Activated CD8-positive, alpha-beta memory T cell treated with anti-CD3 and anti-CD28 coated beads, Interleukin-2, amount 50 U/mL, for 4 hours (primary cell): ENCODE measurements at regions not wholly inside any gene's neighbourhood (a gene's known extent, or its start where the extent isn't known, plus 50 kb on each side); places are given as distances from the start of the nearest gene placed in this dataset.

Source experiments
- DNase-seq: peaks from one replicate; pipeline ENCODE4 v3.0.0-alpha.2; 2020

DNA sequence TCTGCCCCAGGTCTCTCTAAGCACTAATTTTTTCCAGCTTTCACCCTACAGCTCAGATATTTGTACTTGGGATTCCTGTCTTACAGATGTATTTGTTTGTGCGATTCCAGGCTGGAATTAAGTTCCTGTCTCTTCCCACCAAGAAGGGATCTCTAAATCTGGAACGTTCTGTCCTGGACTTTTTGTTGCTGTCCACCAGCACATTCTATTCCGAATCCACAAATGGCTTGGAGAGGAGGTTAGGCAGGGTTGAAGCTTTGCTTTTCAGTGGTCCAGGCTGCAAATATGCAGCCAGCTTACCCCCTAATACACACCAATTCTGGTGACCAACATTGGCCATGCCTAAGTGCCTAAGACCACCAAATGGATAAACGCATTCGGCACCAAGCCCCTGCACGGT, 315.0 kb downstream of the TNS1 start:
- DNase-seq = no peak

DNA sequence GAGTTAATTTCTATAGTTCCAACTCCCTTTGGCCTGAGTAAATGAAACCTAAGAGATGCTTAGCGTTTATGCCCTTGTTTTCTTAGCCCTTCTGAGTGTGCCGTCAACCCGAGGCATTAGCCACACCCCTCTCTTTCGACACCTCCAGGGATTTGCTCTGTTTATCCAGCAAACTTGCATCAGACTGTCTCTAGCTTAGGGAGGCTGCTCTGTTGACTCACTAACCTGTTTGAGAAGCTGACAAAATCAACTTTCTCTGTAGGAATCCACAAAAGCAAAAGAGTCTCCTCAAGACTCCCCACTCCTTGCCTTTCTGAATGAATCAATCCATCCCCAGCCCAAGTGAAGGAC, 317.6 kb downstream of the TNS1 start:
- DNase-seq = no peak

DNA sequence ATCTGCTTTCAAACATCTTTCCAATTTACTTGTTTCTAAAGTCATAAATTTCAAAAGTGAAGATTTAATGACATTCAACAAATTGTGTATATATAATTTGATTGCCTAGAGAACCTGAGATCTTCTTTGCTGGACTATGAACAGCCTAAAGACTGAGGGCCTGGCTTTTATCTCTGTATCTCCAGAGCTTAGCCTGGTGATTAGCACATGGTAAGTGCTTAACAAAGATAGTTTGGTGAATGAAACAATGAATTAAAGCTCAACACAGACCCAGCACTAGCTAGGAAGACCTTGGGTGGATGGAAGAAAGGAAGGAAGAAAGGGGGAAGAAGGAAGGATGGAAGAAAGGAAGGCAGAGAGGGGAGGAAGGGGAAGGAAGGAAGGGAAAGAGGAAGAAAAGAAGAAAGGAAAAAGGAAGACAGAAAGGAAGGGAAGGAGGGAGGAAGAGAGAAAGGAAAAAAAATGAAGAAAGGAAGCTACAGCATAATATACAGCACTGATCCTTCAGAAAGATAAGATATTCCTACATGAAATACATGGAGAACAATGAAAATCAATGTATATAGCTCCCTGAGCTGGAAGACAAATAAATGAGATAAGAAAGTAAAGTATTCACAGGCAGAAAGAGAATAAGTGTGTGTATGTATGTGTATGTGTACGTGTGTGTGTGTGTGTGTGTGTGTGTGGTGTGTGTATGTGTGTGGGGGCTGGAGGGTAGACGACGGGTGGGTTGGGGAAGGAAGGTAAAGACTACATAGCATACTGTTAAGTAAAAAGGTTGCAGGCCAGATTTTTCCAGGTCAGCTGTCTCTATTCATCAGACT, 318.2 kb downstream of the TNS1 start:
- no peak for DNase-seq

DNA sequence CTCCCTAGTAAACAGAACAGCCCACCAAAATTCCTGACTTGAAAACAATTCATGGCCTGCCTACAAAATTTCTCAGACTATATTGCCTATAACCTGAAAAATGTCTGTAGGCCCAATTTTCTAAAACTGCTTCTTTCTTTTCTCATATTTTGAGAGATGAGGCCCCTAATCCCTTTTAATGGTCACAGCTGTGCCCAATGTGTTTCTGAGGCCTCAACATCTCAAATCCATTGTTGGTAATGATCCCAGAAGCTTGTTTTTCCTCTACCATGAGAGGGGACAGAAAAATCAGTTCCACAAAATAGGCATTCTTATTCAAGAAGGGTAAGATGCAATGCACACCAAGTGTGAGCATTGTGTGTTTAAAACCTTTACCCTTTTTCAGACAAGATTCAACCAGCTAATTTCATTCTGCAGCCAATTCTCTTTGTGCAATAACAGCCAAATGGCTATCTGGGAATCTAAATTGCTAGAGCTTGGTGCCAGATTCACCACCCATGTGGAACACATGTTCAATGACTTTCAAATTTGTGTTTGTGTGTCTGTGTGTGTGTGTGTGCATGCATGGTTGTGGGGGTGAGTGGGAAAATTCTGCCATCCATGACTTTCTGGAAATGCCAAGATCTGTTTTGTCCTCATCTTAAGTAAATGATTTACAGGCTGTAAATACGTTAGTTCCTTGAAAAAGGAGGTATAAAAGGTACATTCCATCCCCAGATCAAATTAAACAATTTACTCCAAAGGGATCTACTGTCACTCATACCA, 319.5 kb downstream of the TNS1 start:
- DNase-seq = no peak

DNA sequence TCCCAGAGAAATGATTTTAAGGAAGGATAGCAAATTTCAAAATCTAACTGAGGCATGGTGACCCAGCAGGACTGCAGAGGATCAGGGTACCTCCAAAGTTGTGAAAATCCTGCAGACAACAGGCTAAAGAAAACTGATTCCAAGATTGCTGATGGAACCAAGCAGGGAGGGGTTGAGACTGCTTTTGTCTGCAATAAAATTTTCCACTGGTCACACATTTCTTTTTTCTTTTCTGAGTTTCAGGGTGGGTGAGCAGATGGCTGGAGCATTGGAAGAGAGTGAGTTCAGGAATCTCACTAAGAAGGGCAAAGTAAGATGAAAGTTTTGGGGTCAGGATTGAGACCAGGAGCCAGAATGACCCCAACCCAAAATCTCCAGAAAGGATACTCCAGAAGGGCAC, 321.0 kb downstream of the TNS1 start:
- DNase-seq = no peak

DNA sequence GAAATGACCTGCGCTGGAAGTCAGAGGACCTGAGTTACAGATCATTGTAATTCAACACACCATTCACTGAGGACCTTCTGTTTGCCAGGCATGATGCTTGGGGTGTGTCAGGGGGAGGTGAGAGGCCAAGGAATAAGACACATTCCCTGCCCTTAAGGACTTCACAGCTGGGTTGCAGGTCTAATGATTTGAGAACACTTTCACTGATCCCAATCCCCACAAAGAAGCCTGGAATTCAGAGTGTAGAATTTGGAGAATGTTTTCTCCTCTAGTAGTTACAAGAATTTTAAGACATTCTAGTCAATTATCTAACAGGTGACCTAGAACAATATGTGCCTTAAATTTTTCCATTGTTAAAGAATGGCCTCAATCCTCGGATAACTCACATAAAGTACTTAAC, 322.4 kb downstream of the TNS1 start:
- DNase-seq = no peak

DNA sequence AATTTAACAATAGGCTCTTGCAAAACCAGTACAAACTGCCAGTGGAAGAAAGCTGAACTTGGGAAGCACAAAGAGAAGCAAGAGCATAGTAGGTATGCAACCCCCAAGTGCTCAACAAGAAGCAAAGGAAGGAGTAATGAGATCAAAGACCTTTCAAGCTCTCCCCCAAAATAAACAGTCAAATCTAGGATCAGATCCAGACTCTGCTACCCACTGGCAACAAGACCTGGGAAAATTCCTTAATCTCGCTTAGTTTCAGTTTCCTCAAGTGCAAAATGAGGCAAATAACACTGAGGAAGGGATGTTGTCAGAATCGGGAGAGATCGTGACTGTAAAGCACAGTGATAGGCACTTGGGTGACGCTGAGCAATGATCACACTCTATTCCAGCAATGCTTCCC, 329.2 kb downstream of the TNS1 start:
- DNase-seq = no peak

DNA sequence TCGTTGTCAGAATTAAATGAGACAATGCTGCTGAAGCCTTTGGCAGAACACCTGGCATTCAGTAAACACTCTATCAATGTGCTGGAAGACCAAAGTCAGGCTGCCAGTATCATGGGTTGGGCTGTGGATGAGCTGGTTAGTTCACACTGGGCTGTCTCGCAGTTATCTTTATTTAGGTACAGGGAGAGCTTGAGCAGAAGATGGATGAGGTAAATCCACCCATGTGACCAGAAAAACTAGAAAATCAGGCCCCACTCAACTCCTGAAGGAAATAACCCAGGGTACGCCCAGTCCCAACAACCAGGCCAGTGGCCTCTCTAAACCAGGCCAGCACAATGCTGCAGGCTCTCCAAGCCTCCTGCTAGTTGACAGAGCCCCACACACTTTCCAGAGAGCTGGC, 330.3 kb downstream of the TNS1 start:
- DNase-seq = no peak

DNA sequence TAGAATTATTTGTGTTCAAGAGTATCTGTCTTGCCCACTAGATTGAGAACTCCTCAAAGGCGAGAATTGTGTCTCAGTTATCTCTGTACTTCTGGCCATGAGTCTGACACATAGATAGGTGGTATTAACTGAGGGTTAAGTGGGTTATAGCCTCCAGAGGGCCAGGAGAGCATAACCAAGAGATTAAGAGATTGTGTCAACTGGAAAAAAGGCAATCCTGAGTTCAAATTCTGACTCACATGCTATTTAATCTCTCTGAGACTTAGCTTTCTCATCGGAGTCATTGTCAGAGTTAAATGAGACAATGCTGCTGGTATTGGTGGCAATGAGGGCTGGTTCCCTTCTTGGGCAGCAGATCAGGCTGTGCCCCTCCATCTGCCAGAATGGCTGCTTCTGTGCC, 330.9 kb downstream of the TNS1 start:
- DNase-seq = no peak

DNA sequence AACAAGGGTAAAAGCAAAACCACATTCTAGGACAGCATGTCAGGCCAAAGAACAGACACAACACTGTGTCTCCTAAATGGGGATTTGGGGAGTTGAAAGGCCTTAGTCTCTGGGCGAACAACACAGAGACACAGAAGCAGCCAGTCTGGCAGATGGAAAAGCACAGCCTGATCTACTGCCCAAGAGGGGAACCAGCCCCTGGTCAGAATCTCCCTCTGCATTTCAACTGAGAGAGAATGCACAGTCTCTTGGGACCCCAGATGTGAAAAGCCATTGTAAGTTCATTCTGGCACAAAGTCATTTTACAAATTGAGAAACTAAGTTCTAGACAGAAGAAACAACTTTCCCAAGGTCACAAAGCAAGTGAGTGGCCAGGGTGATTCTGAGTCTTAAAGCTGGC, 331.7 kb downstream of the TNS1 start:
- no peak for DNase-seq

DNA sequence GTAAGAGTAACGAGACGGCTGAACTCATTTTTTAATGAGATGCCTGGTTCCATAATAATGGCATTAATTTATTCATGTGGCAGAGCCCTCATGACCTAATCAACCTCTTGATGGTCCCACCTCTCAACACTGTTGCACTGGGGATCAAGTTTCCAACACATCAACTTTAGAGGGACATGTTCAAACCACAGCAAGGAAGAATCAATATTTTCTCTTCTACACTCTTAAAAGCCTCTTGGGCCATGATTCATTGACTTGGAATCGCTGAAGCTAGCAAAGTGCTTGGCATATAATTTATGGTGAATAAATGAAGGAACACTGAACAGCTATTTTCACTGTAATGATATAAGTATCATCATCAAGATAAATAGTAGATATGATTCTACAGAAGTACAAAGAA, 333.0 kb downstream of the TNS1 start:
- DNase-seq = no peak

DNA sequence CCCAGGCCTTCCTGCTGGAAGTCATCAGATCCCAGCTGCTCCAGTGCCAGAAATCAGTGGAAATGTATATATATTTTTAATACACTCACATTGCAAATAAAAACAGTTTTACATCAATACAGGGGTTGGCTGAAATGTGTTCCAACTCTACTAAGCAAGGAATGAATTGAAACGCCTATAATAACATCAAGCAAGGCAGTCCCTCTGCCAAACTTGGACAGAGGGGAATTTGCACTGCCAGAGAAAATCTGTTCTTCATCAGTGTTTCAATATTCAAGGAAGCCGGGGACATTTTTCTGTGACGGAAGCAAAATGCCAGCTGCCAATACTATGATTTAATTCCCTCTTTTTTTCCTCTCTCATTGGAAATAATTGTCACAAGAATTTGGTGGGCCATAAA, 335.3 kb downstream of the TNS1 start:
- DNase-seq = no peak

DNA sequence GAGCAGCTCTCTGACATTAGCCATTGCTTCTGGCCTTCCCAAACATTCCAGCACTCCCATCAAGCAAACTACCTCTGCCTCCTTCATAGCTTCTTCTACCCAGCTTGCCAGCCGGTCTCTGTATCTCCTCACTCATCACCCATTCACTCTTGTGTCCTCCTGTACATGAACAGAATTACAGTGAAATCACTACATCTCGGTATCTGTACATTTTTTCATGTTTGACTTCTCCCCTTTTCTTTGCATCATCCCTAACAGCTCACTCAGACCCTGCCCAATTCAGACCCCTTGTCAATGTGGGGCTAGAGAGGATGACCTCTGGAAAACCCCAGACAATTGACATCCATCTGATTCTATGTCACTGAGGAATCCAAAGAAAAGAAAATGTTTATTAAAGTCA, 335.8 kb downstream of the TNS1 start:
- DNase-seq = no peak

DNA sequence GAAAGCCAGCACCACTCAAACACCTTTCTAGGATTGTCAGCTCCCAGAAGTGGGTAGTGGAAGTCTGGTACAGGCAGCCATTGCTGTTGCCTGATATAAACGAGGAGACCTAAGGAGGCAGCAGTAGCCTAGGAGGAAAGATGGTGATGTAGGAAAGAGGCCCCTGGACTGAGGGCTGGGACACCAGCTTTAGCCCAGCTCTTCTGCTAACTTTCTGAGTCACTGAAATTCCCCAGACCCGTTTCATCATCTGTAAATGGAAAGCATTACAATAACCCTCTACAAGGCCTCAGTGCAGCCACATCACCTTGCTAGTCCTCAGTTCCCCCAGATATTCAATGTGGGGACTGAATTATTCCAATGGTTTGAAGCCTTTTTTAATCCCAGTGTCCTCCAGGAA, 336.5 kb downstream of the TNS1 start:
- no peak for DNase-seq

DNA sequence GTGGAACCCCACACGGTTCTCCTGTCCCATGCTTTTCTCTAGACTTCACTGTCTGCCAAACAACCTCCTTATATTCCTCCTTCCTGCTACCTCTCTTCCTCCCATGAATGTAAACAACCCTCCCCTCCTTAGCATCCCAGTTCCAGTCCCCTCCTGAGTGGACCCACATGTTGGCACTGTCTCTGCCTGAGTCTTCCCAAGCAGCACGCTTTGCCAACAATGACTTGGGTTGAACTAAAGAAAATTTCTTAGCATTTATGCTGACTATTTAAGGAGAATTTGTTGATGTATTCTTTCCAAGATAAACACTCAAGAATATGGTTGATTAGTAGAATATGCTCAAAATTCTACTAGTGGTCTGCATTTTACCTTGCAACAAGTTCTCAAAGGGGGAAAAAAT, 338.0 kb downstream of the TNS1 start:
- DNase-seq = no peak

DNA sequence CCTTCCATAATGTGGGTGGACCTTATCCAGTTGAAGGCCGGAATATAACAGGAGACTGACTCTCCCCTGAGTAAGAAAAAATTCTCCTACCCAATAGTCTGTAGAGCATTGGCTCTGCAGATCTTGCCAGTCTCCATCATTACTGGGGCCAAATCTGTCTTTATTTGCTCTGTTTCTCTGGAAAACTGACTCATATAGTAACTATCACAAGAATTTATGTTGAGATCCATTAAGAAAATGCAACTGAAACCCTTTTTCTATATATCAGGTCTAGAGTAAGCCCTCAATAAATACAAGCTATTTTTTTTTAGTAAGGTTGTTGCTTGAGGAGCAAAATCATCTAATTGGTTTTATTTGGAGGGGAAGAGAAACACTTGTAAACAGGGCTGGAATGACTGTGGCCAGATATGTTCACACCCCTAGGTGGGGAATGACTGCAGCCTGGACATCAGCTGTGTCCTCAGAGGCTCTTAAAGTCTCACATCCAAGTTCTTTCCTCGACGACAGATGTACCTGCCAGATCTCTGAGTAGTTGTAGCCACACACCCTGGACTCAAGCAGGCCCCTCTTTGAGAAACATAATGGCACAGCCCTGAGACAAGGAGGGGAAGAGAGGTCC, 339.7 kb downstream of the TNS1 start:
- no peak for DNase-seq

DNA sequence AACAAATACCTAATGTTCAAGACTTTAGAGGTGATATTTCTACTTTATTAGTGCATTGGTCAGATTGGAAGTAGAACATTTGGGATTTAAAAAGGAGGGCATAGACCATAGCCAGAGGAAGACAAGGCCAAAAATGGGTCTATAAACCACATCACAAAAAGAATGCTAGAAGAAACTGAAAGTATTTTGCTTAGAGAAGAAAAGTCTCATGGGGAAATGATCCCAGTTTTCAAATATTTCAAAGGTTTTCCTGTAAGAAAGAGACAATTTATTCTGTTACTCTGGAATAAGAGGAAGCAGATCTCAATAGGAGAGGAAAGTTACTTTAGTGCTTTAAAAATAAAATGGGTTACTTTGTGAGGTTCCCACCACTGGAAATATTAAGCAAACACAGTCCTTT, 341.4 kb downstream of the TNS1 start:
- no peak for DNase-seq

DNA sequence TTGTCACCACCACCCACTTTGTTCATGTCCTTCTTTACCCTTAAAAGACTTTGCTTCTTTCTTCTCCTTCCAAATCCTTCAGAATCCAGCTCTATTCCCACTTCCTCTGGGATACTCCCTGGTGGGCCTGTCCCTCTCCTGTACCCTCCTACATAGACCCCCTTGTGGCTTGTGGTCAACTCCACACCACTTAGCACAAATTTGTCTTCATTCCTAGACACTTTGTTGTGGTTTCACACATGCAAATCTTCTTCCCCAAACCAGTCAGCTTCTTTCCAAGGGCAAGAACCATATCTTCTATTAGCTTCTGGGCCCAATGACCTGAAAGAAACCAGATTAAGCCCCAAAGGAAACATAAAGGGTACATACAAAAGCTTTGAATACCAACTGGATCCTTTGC, 342.4 kb downstream of the TNS1 start:
- DNase-seq = no peak

DNA sequence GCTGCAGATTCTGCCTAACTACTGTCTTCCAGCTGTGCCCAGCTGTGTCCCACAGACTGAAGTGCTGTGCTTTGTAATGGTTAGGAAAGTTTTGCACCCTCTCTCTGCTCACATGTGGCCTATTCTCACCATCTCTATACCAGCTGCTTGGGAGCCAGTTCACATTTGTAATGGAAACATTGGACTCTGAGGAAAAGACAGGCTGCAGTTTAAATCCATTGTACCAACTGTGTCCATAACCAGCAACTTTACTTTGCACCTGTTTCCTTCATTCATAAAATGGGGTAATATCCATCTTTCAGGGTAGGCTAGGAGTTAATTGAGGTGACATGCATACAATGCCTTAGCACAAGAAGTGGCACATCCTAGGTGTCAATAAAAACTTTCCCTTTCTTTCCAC, 344.0 kb downstream of the TNS1 start:
- no peak for DNase-seq

DNA sequence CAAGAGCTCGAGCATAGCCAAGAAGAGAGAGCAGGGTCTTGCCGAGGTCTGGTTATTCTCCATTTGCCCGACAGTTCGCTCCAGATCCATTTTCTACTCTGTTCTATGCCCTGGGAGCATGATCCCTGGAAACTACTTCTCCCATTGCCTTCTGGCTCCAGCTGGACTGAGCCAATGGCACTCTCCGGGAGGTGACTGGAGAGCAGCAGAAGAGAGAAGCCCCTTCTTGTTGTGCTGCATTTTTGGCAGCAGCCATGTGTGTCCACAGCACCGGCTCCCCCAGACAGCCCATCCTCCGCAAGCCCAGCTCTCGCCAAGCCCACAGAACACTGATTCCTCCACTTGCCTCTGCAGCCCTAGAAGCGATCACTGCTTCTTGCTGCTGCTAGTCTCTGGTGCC, 345.5 kb downstream of the TNS1 start:
- no peak for DNase-seq

DNA sequence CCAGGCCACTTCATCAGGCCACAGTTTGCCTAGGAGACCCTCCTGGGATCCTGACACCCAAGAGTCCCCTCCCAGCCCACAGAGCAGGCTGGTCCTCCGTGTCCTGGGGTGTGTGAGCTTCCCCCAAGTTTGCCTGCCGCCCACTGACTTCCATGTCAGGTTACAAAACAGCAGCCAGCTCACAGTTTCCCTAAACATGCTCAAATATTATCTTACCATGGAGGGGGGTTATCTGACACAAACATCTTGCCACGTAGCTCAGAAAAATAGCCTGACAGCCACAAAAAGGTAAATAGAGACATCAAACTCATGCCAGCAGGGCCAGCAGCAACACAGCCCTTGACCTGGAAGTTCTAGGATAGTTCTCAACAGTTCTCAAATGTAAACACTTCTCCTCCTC, 346.5 kb downstream of the TNS1 start:
- no peak for DNase-seq

DNA sequence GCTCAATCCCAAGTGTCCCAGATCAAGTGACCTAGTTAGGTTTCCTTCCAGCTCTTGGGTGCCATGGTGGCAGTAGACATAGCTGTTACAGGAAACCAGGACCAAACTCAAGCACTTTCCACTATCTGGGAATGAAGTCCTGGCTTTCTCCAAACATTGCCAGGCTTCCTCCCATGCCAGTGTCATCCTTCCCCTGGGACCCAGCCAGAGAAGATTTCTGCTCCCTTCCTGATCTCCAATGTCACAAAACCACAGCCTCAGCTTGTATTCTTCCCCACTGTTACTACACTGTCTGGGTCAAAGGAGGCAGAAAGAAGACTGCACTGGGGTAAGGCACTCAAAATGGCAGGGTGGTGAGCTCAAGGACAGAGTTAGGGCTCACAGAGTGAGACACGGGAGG, 347.1 kb downstream of the TNS1 start:
- DNase-seq = no peak

DNA sequence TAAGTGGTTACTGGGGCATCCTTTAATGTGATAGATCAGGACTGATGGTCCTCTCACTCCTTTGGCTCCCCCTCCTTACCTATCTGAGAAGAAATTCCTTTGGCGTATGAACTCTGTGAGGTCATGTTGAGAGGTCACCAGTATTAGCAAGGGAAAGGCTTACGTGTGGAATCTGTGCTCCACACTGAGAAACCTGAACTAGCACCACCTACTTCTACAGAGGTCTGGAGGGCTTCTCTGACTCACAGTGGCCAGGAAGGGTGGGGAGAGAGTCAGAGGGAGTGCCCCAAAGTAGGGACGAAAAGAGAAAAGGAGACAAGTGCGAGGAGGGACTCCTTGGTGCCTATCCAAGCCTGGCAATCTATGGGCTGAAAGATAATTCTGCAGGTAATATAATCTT, 348.6 kb downstream of the TNS1 start:
- DNase-seq = no peak
